ENCODE measurements at regions not wholly inside any gene's neighbourhood (a gene's known extent, or its start where the extent isn't known, plus 50 kb on each side); places are given as distances from the start of the nearest gene placed in this dataset.
"Not testable (repeated sequence)": the region's sequence is repeated elsewhere in the genome, so short reads cannot be mapped to it uniquely, and the experiment has no call there.

- 62% methylated on average over 6 of the region's 6 CpGs for WGBS
- DNase-seq (ENCODE audit: low spot score in 2 of 2) = no peak
- peaks cover 4% of the 10 kb centered on the region for H3K4me1 ChIP-seq
- H3K27me3 ChIP-seq = no peaks in the 10 kb centered on the region
- H3K9me3 ChIP-seq = no peaks in the 10 kb centered on the region
- TF ChIP-seq EP300 (IDR thresholded peaks at IDR 0.05) (no peak), POLR2A (IDR thresholded peaks at IDR 0.05) (no peak), POLR2AphosphoS5 (IDR thresholded peaks at IDR 0.05) (no peak), CTCF (IDR thresholded peaks at IDR 0.05) (no peak)
- no peaks in the 10 kb centered on the region for H3K36me3 ChIP-seq
- H3K4me3 ChIP-seq = no peak overlapping the region
- no peak overlapping the region for H3K27ac ChIP-seq
Measured at GRCh38 chr6:154624038-154624599, 109.1 kb upstream of the SCAF8 start.

GRCh38 chr6:154624727-154625126 is 108.5 kb upstream of the SCAF8 start:
- DNase-seq (ENCODE audit: low spot score in 2 of 2); H3K36me3 ChIP-seq; H3K27me3 ChIP-seq; H3K9me3 ChIP-seq; H3K27ac ChIP-seq; H3K4me1 ChIP-seq; H3K4me3 ChIP-seq: not testable (repeated sequence)
- 80% methylated on average over 2 of the region's 2 CpGs for WGBS

GRCh38 chr6:154625721-154626120 is 107.5 kb upstream of the SCAF8 start:
- no peaks in the 10 kb centered on the region for H3K27me3 ChIP-seq
- H3K36me3 ChIP-seq = no peaks in the 10 kb centered on the region
- H3K4me1 ChIP-seq = peaks cover 4% of the 10 kb centered on the region
- 66% methylated on average over 3 of the region's 3 CpGs for WGBS
- TF ChIP-seq POLR2AphosphoS5 (IDR thresholded peaks at IDR 0.05) = no peak
- no peak for TF ChIP-seq POLR2A (IDR thresholded peaks at IDR 0.05)
- TF ChIP-seq CTCF (IDR thresholded peaks at IDR 0.05) = no peak
- TF ChIP-seq EP300 (IDR thresholded peaks at IDR 0.05) = no peak
- H3K27ac ChIP-seq = no peak overlapping the region
- no peak overlapping the region for H3K4me3 ChIP-seq
- H3K9me3 ChIP-seq = no peaks in the 10 kb centered on the region
- no peak for DNase-seq (ENCODE audit: low spot score in 2 of 2)

GRCh38 chr6:154629127-154629526 is 104.1 kb upstream of the SCAF8 start:
- Histone ChIP-seq H3K36me3 (no peaks in the 10 kb centered on the region), H3K9me3 (no peaks in the 10 kb centered on the region), H3K4me1 (no peaks in the 10 kb centered on the region), H3K27ac (no peak overlapping the region), H3K4me3 (no peak overlapping the region), H3K27me3 (no peaks in the 10 kb centered on the region)
- TF ChIP-seq POLR2A (IDR thresholded peaks at IDR 0.05) (no peak), EP300 (IDR thresholded peaks at IDR 0.05) (no peak), POLR2AphosphoS5 (IDR thresholded peaks at IDR 0.05) (no peak), CTCF (IDR thresholded peaks at IDR 0.05) (no peak)
- 97% methylated on average over 1 of the region's 1 CpG for WGBS
- no peak for DNase-seq (ENCODE audit: low spot score in 2 of 2)

- DNase-seq (ENCODE audit: low spot score in 2 of 2) = no peak
Measured at GRCh38 chr6:154632119-154632518, 101.1 kb upstream of the SCAF8 start.

GRCh38 chr6:154637392-154637791 is 95.8 kb upstream of the SCAF8 start:
- Histone ChIP-seq H3K9me3 (no peaks in the 10 kb centered on the region), H3K4me3 (no peak overlapping the region), H3K27ac (no peak overlapping the region), H3K27me3 (no peaks in the 10 kb centered on the region), H3K36me3 (no peaks in the 10 kb centered on the region), H3K4me1 (no peaks in the 10 kb centered on the region)
- no peak for DNase-seq (ENCODE audit: low spot score in 2 of 2)
- no peak for TF ChIP-seq POLR2A (IDR thresholded peaks at IDR 0.05)
- no peak for TF ChIP-seq POLR2AphosphoS5 (IDR thresholded peaks at IDR 0.05)
- no peak for TF ChIP-seq CTCF (IDR thresholded peaks at IDR 0.05)
- TF ChIP-seq EP300 (IDR thresholded peaks at IDR 0.05) = no peak
- 89% methylated on average over 4 of the region's 4 CpGs for WGBS

More at GRCh38 chr6:154632119-154632518, 101.1 kb upstream of the SCAF8 start:
- no peaks in the 10 kb centered on the region for H3K9me3 ChIP-seq
- H3K36me3 ChIP-seq = no peaks in the 10 kb centered on the region
- H3K27ac ChIP-seq = no peak overlapping the region
- 38% methylated on average over 2 of the region's 2 CpGs for WGBS
- no peaks in the 10 kb centered on the region for H3K27me3 ChIP-seq
- TF ChIP-seq POLR2AphosphoS5 (IDR thresholded peaks at IDR 0.05) = no peak
- no peak for TF ChIP-seq EP300 (IDR thresholded peaks at IDR 0.05)
- no peaks in the 10 kb centered on the region for H3K4me1 ChIP-seq
- no peak overlapping the region for H3K4me3 ChIP-seq
